ENCODE measurements at regions not wholly inside any gene's neighbourhood (a gene's known extent, or its start where the extent isn't known, plus 50 kb on each side); places are given as distances from the start of the nearest gene placed in this dataset.
A peak's percentile ranks its signal among the peaks of the same experiment; 100 is the strongest.

DNA sequence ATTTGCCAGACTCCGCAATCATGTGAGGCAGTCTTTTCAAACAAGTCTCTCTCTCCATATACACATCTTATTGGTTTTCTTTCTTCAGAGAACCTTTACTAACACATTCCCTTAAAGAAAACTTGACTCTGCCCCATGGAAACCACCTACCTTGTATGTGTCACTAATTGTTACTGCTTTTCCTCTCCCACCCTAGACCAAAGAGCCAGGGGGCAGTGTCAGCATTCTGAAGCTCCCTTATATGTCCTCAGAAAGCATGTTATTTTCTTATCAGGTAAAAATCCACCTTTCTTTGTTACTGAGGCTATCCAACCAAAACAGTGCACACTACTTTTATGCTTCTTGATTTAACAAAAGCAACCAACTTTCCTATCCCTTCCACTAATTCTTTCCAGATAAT lies 98.9 kb upstream of the SLC5A9 start:
- Histone ChIP-seq H3K36me3 (no peaks in the 10 kb centered on the region), H3K27me3 (no peaks in the 10 kb centered on the region), H3K9me3 (no peaks in the 10 kb centered on the region), H3K4me3 (no peak overlapping the region), H3K4me1 (no peaks in the 10 kb centered on the region), H3K27ac (no peak overlapping the region)
- intact Hi-C loops (cut with DNase I; ENCODE audit: low total_unique reads) = no loop called here
- DNase-seq = no peak
- TF ChIP-seq POLR2A (IDR thresholded peaks at IDR 0.05) (no peak), EP300 (IDR thresholded peaks at IDR 0.05) (no peak), POLR2AphosphoS5 (IDR thresholded peaks at IDR 0.05) (no peak)
- TF ChIP-seq, protein P1, sequence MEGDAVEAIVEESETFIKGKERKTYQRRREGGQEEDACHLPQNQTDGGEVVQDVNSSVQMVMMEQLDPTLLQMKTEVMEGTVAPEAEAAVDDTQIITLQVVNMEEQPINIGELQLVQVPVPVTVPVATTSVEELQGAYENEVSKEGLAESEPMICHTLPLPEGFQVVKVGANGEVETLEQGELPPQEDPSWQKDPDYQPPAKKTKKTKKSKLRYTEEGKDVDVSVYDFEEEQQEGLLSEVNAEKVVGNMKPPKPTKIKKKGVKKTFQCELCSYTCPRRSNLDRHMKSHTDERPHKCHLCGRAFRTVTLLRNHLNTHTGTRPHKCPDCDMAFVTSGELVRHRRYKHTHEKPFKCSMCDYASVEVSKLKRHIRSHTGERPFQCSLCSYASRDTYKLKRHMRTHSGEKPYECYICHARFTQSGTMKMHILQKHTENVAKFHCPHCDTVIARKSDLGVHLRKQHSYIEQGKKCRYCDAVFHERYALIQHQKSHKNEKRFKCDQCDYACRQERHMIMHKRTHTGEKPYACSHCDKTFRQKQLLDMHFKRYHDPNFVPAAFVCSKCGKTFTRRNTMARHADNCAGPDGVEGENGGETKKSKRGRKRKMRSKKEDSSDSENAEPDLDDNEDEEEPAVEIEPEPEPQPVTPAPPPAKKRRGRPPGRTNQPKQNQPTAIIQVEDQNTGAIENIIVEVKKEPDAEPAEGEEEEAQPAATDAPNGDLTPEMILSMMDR (IDR thresholded peaks at IDR 0.05) = no peak
- WGBS, 5 donors = 92 to 100% (median 97%) methylated on average over 1 of the region's 1 CpG

DNA sequence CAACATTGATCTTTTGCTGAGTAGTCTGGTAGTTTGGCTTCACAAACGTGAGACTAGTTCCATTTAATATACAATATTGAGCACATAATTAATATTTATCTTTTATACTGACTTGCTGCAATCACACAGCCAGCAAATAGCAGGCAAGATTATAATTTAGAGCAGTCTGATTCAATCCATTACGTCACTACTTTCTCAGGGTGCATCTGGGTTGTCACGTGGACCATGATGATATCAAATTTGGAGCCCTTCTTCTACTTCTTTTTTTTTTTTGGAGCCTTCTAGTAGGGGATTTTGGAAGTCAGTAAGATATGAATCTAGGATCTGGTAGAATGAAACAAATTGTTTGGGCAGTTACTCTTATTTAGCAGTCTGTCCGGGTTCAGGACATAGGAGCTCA lies 100.6 kb upstream of the SLC5A9 start:
- 19 to 60% (median 50%) methylated on average over 4 of the region's 4 CpGs for WGBS, 5 donors
- H3K9me3 ChIP-seq = peaks cover 0 to 5% (median 0%) of the 10 kb centered on the region in 4 donors
- TF ChIP-seq POLR2A (IDR thresholded peaks at IDR 0.05) = no peak
- TF ChIP-seq, protein P1 (IDR thresholded peaks at IDR 0.05) = no peak
- TF ChIP-seq EP300 (IDR thresholded peaks at IDR 0.05) = no peak
- no peak for TF ChIP-seq POLR2AphosphoS5 (IDR thresholded peaks at IDR 0.05)
- no peaks in the 10 kb centered on the region for H3K4me1 ChIP-seq
- no peaks in the 10 kb centered on the region for H3K27me3 ChIP-seq
- no peak overlapping the region for H3K4me3 ChIP-seq
- DNase-seq = no peak
- intact Hi-C loops (cut with DNase I; ENCODE audit: low total_unique reads) = no loop called here
- no peak overlapping the region for H3K27ac ChIP-seq
- no peaks in the 10 kb centered on the region for H3K36me3 ChIP-seq

DNA sequence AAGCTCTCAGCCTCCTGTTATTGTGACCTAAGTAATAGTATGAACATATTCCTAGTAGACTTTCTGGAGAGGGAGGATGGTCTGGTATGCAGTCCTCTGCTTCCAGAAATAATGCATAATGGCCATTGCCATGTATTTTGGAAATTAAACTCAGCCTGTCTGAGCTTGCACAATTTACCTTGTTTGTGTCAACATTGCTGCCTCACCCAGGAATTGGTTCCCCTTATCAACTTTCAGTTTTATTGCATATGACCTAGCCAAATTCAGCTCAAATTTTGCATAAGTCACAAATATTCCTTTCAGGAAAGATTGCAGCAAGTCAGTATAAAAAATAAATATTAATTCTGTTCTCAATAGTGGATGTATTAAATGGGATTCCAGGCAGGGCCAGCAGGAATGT lies 101.9 kb upstream of the SLC5A9 start:
- TF ChIP-seq, protein P1 (IDR thresholded peaks at IDR 0.05) = no peak
- no peak for TF ChIP-seq POLR2AphosphoS5 (IDR thresholded peaks at IDR 0.05)
- TF ChIP-seq POLR2A (IDR thresholded peaks at IDR 0.05) = no peak
- no peak for TF ChIP-seq EP300 (IDR thresholded peaks at IDR 0.05)
- intact Hi-C loops (cut with DNase I; ENCODE audit: low total_unique reads) = no loop called here
- no peak for DNase-seq
- no peaks in the 10 kb centered on the region for H3K36me3 ChIP-seq
- no peak overlapping the region for H3K4me3 ChIP-seq
- H3K9me3 ChIP-seq = peaks cover 0 to 5% (median 0%) of the 10 kb centered on the region in 4 donors
- no peaks in the 10 kb centered on the region for H3K4me1 ChIP-seq
- no peaks in the 10 kb centered on the region for H3K27me3 ChIP-seq
- no peak overlapping the region for H3K27ac ChIP-seq

DNA sequence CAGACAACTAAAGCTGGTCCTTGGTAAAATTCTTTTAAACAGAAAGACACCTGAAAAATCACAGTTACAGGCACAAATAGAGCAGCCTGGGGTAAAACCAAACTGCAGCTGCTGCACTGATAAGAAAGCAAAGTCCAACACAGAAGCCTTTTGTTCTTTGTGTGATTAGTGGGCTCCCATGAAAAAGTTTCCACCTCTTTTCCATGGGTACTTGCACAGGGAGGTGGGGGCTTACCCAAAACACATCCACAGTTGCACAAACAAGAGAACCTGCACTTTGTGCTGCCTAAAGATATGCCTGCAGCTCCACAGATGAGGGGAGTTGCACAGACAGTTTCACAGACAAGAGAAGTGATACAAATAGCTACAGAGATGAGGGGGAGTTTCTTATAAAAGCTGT lies 106.7 kb upstream of the SLC5A9 start:
- Histone ChIP-seq H3K27me3 (no peaks in the 10 kb centered on the region), H3K9me3 (peaks cover 0 to 5% (median 0%) of the 10 kb centered on the region in 4 donors), H3K4me3 (no peak overlapping the region), H3K4me1 (no peaks in the 10 kb centered on the region), H3K27ac (no peak overlapping the region), H3K36me3 (no peaks in the 10 kb centered on the region)
- intact Hi-C loops (cut with DNase I; ENCODE audit: low total_unique reads) = no loop called here
- TF ChIP-seq EP300 (IDR thresholded peaks at IDR 0.05) = no peak
- TF ChIP-seq, protein P1 (IDR thresholded peaks at IDR 0.05) = no peak
- no peak for TF ChIP-seq POLR2A (IDR thresholded peaks at IDR 0.05)
- no peak for TF ChIP-seq POLR2AphosphoS5 (IDR thresholded peaks at IDR 0.05)
- peak in 1 of 2 donors; percentile 65 for DNase-seq
